H1 (cell line): ENCODE measurements at regions not wholly inside any gene's neighbourhood (a gene's known extent, or its start where the extent isn't known, plus 50 kb on each side); places are given as distances from the start of the nearest gene placed in this dataset.

Experiments
- CTCF ChIA-PET: fragments of 300-600 bp; sonication (Branson Sonifier 250); formaldehyde crosslinking; loops from one replicate; lab custom pipeline; 2021; ENCODE audit not compliant: partially characterized antibody; lab: Charles Lee
- POLR2A ChIA-PET: fragments of 300-600 bp; sonication (Branson Sonifier 250); formaldehyde crosslinking; loops from one replicate; lab custom pipeline; 2021; ENCODE audit warnings: inconsistent platforms; ENCODE audit not compliant: partially characterized antibody; lab: Charles Lee
- DNase-seq, 2 experiments: peaks; one replicate each; pipeline versions ENCODE4 v3.0.0 to v3.0.0-alpha.2; 2010 to 2022; ENCODE audit warnings: low spot score in 2 of 2, low read depth in 1 of 2, mixed read lengths in 1 of 2
- FAIRE-seq: peaks from 2 replicates; lab custom pipeline; 2011; peaks lifted over from hg19 to GRCh38; lab: Jason Lieb, UNC
- H2AFZ ChIP-seq: 2 replicates; pipeline ENCODE4 v1.8.1; 2012; ENCODE audit warnings: low read length, inconsistent platforms
- H2AK5ac ChIP-seq: 2 replicates; pipeline ENCODE4 v1.6.1; 2013; ENCODE audit warnings: low read depth, low read length
- H2BK120ac ChIP-seq: replicated peaks from 2 replicates; pipeline ENCODE3; 2013; ENCODE audit warnings: low read depth, low read length, inconsistent platforms
- H2BK12ac ChIP-seq: 2 replicates; pipeline ENCODE4 v1.6.1; 2013; ENCODE audit warnings: low read depth, low read length
- H2BK15ac ChIP-seq: 2 replicates; pipeline ENCODE4 v1.6.1; 2013; ENCODE audit warnings: low read length
- H2BK20ac ChIP-seq: 2 replicates; pipeline ENCODE4 v1.6.1; 2013; ENCODE audit warnings: low read length
- H2BK5ac ChIP-seq: 2 replicates; pipeline ENCODE4 v1.6.1; 2013; ENCODE audit warnings: low read depth, low read length
- H3K14ac ChIP-seq: 2 replicates; pipeline ENCODE4 v1.6.1; 2013; ENCODE audit warnings: inconsistent platforms; ENCODE audit not compliant: insufficient read length
- H3K18ac ChIP-seq: 2 replicates; pipeline ENCODE4 v1.6.1; 2013; ENCODE audit warnings: low read length; ENCODE audit errors: extremely low read depth
- H3K23ac ChIP-seq: 2 replicates; pipeline ENCODE4 v1.6.1; 2013; ENCODE audit warnings: inconsistent platforms; ENCODE audit not compliant: insufficient read length
- H3K23me2 ChIP-seq: 2 replicates; pipeline ENCODE4 v1.6.1; 2013; ENCODE audit warnings: low read depth, low read length
- H3K27ac ChIP-seq: 2 replicates; pipeline ENCODE4 v1.6.1; 2011; ENCODE audit warnings: low read depth, low read length, inconsistent platforms
- H3K27me3 ChIP-seq, 4 experiments: replicated peaks in 1 of 4; 1 replicate in 1 of 4; 2 replicates in 3 of 4; pipeline versions ENCODE4 v1.6.1 to v1.8.1; 2011 to 2013; ENCODE audit warnings: low read length in 3 of 4, mild to moderate bottlenecking in 3 of 4, inconsistent platforms in 2 of 4, mixed read lengths in 2 of 4, moderate library complexity in 1 of 4; ENCODE audit not compliant: control insufficient read depth in 3 of 4, insufficient read depth in 3 of 4; ENCODE audit errors: extremely low read depth in 1 of 4
- H3K36me3 ChIP-seq, 4 experiments: 2 replicates each; pipeline versions ENCODE4 v1.6.1 to v1.8.1; 2011 to 2013; ENCODE audit warnings: mild to moderate bottlenecking in 4 of 4, low read length in 3 of 4, moderate library complexity in 2 of 4, control low read depth in 1 of 4, inconsistent platforms in 1 of 4; ENCODE audit not compliant: insufficient read depth in 4 of 4, control insufficient read depth in 2 of 4
- H3K4ac ChIP-seq: replicated peaks from 2 replicates; pipeline ENCODE3; 2013; ENCODE audit warnings: low read length, low read depth, mixed read lengths, inconsistent platforms; ENCODE audit not compliant: insufficient read length
- H3K4me1 ChIP-seq, 4 experiments: replicated peaks in 1 of 4; 1 replicate in 1 of 4; 2 replicates in 3 of 4; pipeline versions ENCODE4 v1.6.1 to v1.8.1; 2011 to 2013; ENCODE audit warnings: low read length in 3 of 4, inconsistent platforms in 2 of 4, mixed read lengths in 1 of 4; ENCODE audit not compliant: insufficient read depth in 4 of 4, control insufficient read depth in 3 of 4
- H3K4me2 ChIP-seq, 2 experiments: 2 replicates each; pipeline versions ENCODE4 v1.6.1 to v1.8.1; 2011 to 2013; ENCODE audit warnings: low read depth in 2 of 2, low read length in 2 of 2, control low read depth in 1 of 2, inconsistent platforms in 1 of 2, mild to moderate bottlenecking in 1 of 2; ENCODE audit not compliant: insufficient read depth in 1 of 2
- H3K4me3 ChIP-seq, 4 experiments: fragments of 200-600, 300-600 bp in 1 of 4; sonication (generic), shearing (Covaris generic), sonication (Bioruptor Twin) in 1 of 4; 2 replicates each; pipeline versions ENCODE4 v1.5.1 to v1.8.1; 2011 to 2016; ENCODE audit warnings: low read length in 4 of 4, low read depth in 3 of 4, control low read depth in 2 of 4, inconsistent platforms in 2 of 4, mild to moderate bottlenecking in 2 of 4, mixed read lengths in 1 of 4, moderate library complexity in 1 of 4; ENCODE audit not compliant: insufficient read depth in 2 of 4; ENCODE audit errors: extremely low read depth in 1 of 4
- H3K56ac ChIP-seq: replicated peaks from 2 replicates; pipeline ENCODE3; 2013; ENCODE audit warnings: low read depth, mild to moderate bottlenecking, mixed read lengths, low read length, inconsistent platforms; ENCODE audit not compliant: insufficient read length
- H3K79me1 ChIP-seq: 2 replicates; pipeline ENCODE4 v1.6.1; 2013; ENCODE audit warnings: low read depth, low read length, control low read depth
- H3K79me2 ChIP-seq, 2 experiments: 2 replicates each; pipeline versions ENCODE4 v1.6.1 to v1.8.1; 2012 to 2013; ENCODE audit warnings: low read length in 2 of 2, mild to moderate bottlenecking in 2 of 2, inconsistent platforms in 1 of 2; ENCODE audit not compliant: insufficient read depth in 2 of 2, control insufficient read depth in 1 of 2
- H3K9ac ChIP-seq, 4 experiments: replicated peaks in 1 of 4; 1 replicate in 1 of 4; 2 replicates in 3 of 4; pipeline versions ENCODE4 v1.6.1 to v1.8.1; 2011 to 2013; ENCODE audit warnings: low read depth in 3 of 4, low read length in 3 of 4, control low read depth in 2 of 4, mild to moderate bottlenecking in 2 of 4, moderate library complexity in 2 of 4, inconsistent platforms in 1 of 4; ENCODE audit errors: extremely low read depth in 1 of 4
- H3K9me3 ChIP-seq, 2 experiments: 2 replicates each; pipeline versions ENCODE4 v1.6.1 to v1.8.1; 2012 to 2013; ENCODE audit warnings: mild to moderate bottlenecking in 2 of 2, moderate library complexity in 2 of 2, control low read depth in 1 of 2, inconsistent platforms in 1 of 2, low read depth in 1 of 2, low read length in 1 of 2, mixed read lengths in 1 of 2; ENCODE audit not compliant: insufficient read depth in 2 of 2
- H4K20me1 ChIP-seq, 2 experiments: replicated peaks in 1 of 2; 2 replicates each; pipeline versions ENCODE3 to v1.8.1; 2011 to 2013; ENCODE audit warnings: inconsistent platforms in 2 of 2, low read length in 2 of 2, mild to moderate bottlenecking in 1 of 2; ENCODE audit not compliant: insufficient read depth in 2 of 2, control insufficient read depth in 1 of 2
- H4K5ac ChIP-seq: 2 replicates; pipeline ENCODE4 v1.6.1; 2013; ENCODE audit warnings: low read length, low read depth, mixed read lengths, inconsistent platforms; ENCODE audit not compliant: insufficient read length
- H4K8ac ChIP-seq: 2 replicates; pipeline ENCODE4 v1.8.0; 2013; ENCODE audit warnings: mild to moderate bottlenecking, moderate library complexity, low read length, inconsistent platforms; ENCODE audit not compliant: insufficient read depth; ENCODE audit errors: extremely low read depth
- H4K91ac ChIP-seq: replicated peaks from 2 replicates; pipeline ENCODE3; 2013; ENCODE audit warnings: low read length, mixed read lengths, inconsistent platforms; ENCODE audit not compliant: insufficient read length
- ATF2 ChIP-seq: IDR thresholded peaks from 2 replicates; pipeline ENCODE4 v1.6.1; 2012; ENCODE audit warnings: low read length, inconsistent platforms
- CHD1 ChIP-seq: IDR thresholded peaks from 2 replicates; pipeline ENCODE4 v1.6.1; 2012; ENCODE audit warnings: low read depth, low read length, improper control_type of control experiment
- E2F6 ChIP-seq: IDR thresholded peaks from 2 replicates; pipeline ENCODE4 v1.6.1; 2012; ENCODE audit warnings: inconsistent platforms
- HDAC2 ChIP-seq, 2 experiments: fragments of 300-600 bp in 1 of 2; sonication (generic) in 1 of 2; IDR thresholded peaks; 2 replicates each; pipeline ENCODE4 v1.6.1; 2011 to 2012; ENCODE audit warnings: low read depth in 2 of 2, low read length in 2 of 2, mild to moderate bottlenecking in 2 of 2, moderate library complexity in 2 of 2, borderline replicate concordance in 1 of 2, inconsistent platforms in 1 of 2
- JUND ChIP-seq: IDR thresholded peaks from 2 replicates; pipeline ENCODE4 v1.6.1; 2011; ENCODE audit warnings: mild to moderate bottlenecking, improper control_type of control experiment, low read length
- MAFK ChIP-seq: IDR thresholded peaks from 2 replicates; pipeline ENCODE4 v1.6.1; 2012; ENCODE audit warnings: low read depth, mild to moderate bottlenecking, improper control_type of control experiment, low read length
- RNF2 ChIP-seq: fragments of 200-900, 300-1000 bp; sonication (generic); IDR thresholded peaks from 2 replicates; pipeline ENCODE4 v1.7.1; 2016; ENCODE audit warnings: borderline replicate concordance, low read depth, mild to moderate bottlenecking, antibody characterized with exemption, low read length; ENCODE audit not compliant: poor library complexity, severe bottlenecking; ENCODE audit errors: missing control alignments
- USF2 ChIP-seq: IDR thresholded peaks from 2 replicates; pipeline ENCODE4 v1.6.1; 2011; ENCODE audit warnings: low read length, improper control_type of control experiment
- WGBS, 2 experiments: shearing (Covaris generic) in 1 of 2; methylation state at CpG; one replicate each; pipeline versions ENCODE4 v1.1.6 to v1.1.7; 2013 to 2015; ENCODE audit warnings: low lambda C conversion rate in 2 of 2, mixed read lengths in 2 of 2, inconsistent platforms in 1 of 2, low coverage in 1 of 2, missing lambda C conversion rate in 1 of 2; ENCODE audit not compliant: insufficient replicate concordance in 2 of 2, insufficient coverage in 1 of 2, insufficient read length in 1 of 2; ENCODE audit errors: extremely low coverage in 1 of 2, missing lambda C conversion rate in 1 of 2; 5-methylcytosine and 5-hydroxymethylcytosine counted together

GRCh38 chr20:53801609-53802370, 208.2 kb upstream of the ZNF217 start:
- Histone ChIP-seq H3K27ac (no peak overlapping the region), H2BK20ac (no peak overlapping the region), H2BK12ac (no peak overlapping the region), H4K8ac (no peak overlapping the region), H2AFZ (no peak overlapping the region), H2BK15ac (no peak overlapping the region), H3K79me1 (no peaks in the 10 kb centered on the region), H3K4me3 (no peak overlapping the region), H2BK5ac (no peak overlapping the region), H4K91ac (no peak overlapping the region), H2BK120ac (no peak overlapping the region), H3K9me3 (no peaks in the 10 kb centered on the region), H3K36me3 (no peaks in the 10 kb centered on the region), H3K23ac (no peak overlapping the region), H3K18ac (no peak overlapping the region), H3K4me1 (peaks cover 0 to under 1% (median 0%) of the 10 kb centered on the region in 4 experiments; a peak in 2 of 7 replicates), H3K4me2 (no peak overlapping the region), H3K14ac (no peak overlapping the region), H4K5ac (no peak overlapping the region), H3K4ac (no peak overlapping the region), H3K23me2 (no peaks in the 10 kb centered on the region), H2AK5ac (no peak overlapping the region), H4K20me1 (no peaks in the 10 kb centered on the region), H3K9ac (no peak overlapping the region), H3K56ac (no peak overlapping the region), H3K27me3 (no peaks in the 10 kb centered on the region; a peak in 1 of 7 replicates), H3K79me2 (no peaks in the 10 kb centered on the region)
- DNase-seq (no peak), FAIRE-seq (no peak)
- POLR2A ChIA-PET, result no interaction called here
- WGBS, 2 experiments, result 85% methylated on average over 16 of the region's 17 CpGs; no CpG with 5 or more reads in 1 of the 2 experiments
- CTCF ChIA-PET, result interaction anchor here (0.6 to 1.2 kb wide), 3 partner anchors 16 to 113 kb away, joined by 3 to 4 read pairs (median 4); no protein-coding TSS in a partner anchor
- TF ChIP-seq E2F6 (no peak), JUND (no peak), ATF2 (no peak), MAFK (no peak), RNF2 (no peak), HDAC2 (IDR thresholded peaks at IDR 0.05; ENCODE audit: borderline replicate concordance in 1 of 2, low read depth in 2 of 2, low read length in 2 of 2) (no peak), CHD1 (no peak), USF2 (no peak)
